ENCODE measurements at regions not wholly inside any gene's neighbourhood (a gene's known extent, or its start where the extent isn't known, plus 50 kb on each side); places are given as distances from the start of the nearest gene placed in this dataset.

DNA sequence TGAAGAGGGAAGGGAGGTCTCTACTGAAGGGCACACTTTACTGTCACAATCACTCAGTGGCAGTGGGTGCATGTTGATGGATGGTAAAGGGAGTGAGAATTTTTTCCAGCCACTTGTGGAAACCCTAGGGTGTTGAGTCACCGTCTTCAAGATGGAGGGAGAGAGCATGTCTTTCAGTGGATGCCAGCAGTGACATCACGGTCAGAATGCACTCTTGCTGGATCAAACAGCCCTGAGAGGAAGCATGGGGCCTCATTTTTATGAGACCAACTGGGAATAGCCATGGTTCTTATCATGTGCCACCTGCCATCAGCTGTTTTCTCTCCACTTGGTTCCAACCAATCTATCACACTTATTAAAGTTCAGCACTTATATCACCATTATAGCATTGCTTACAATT lies 182.5 kb downstream of the KCNRG start:
- no peak for DNase-seq

DNA sequence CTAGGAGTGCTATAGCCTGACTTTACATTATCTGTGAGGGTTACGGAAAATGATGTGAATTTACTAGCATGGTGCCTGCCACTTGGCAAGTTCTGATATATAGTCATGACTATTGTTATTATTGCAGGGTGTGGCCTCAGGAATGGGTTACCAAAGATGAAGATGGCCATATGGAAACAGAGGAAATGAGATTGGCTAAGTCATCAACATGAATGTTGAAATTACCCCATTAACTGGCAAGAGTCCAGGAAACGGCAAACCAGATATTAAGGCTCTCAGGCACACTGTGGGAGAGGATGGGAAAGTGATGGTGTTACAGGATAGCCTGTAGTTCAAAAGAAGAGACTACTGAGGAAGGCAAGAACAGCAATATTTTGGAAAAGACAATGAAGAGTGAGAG lies 183.3 kb downstream of the KCNRG start:
- no peak for DNase-seq

DNA sequence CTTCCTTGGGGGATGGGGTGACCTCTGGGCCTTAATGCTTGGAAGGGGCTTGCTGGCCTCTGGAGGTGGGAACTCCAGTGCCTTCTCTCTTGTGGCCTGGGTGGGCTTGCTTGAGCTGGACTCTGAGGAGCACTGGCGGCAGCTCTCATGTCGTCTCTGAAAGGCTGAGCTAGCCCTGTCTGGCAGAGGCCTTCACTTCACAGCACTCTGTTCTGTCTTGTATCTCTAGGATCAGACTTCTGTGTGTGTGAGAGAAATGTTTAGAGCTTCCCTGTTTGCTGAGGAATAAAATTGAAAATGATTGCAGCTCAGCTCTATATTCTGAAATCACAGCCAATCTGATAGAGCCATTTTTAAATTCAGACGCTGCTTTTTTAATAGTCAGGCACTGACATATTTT lies 185.3 kb downstream of the KCNRG start:
- DNase-seq = no peak

DNA sequence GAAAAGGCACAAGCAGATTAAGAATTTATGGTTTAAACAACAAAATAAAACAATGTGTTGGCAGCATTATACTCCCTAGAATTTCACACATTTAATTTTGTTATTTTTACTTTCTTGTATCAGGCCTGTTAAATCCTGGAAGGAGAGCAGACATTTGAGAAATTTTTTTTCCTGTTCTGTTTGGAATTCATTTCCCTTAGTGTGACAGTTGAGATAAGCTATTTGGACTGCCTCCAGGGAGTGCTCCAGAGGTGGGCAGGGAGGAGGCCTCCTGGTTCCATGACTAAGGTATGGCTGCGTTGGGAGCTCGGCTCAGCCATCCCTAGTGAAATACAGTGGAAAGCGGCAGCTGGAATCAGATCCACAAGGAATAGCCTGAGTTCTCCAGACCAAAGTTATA lies 185.7 kb downstream of the KCNRG start:
- no peak for DNase-seq

DNA sequence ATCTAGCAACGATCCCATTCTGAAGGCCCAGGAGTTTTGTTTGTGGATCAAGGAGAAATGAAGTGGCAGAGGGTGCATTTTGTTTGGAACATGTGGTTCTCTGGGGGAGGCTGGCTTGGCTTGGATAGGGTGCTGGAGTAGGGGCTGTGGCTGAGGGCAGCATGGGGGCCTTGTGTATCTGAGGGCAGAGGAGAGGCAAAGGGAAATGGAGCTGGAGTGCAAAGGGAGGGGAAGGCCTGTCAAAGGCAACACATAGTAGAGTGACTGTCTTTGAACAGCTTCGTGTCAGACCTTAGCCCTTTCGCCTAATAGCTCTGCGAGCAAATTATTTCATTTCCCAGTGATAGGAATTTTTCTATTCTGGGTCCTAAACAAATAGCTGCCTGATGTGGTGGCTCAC lies 187.2 kb downstream of the KCNRG start:
- DNase-seq = no peak

DNA sequence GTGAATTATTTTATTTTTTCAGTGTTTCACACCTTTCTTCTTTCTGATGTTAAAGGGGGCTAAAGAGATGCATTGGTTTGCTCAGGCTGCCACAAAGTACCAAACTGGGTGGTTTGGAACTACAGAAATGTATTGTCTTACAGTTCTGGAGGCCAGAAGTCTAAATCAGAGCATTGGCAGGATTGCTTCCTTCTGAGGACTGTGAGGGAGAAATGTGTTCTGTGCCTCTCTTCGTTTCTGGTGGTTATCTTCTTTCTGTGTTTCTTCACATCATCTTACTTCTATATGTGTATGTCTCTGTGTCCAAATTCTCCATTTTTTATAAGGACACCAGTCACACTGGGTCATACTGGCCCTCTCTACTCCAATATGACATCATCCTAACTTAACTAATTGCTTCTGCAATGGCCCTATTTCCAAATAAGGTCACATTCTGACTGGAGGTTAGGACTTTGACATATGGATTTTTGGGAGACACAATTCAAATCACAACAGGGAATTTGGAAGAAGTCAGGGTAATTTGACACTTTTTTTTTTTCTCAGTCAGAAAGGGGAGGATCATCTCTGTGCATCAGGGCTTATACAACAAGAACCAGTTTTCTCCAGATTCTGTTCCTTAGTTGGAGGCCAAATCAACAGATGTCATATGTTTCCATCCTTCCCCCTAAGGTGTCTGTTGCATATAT lies 188.2 kb downstream of the KCNRG start:
- DNase-seq = no peak

DNA sequence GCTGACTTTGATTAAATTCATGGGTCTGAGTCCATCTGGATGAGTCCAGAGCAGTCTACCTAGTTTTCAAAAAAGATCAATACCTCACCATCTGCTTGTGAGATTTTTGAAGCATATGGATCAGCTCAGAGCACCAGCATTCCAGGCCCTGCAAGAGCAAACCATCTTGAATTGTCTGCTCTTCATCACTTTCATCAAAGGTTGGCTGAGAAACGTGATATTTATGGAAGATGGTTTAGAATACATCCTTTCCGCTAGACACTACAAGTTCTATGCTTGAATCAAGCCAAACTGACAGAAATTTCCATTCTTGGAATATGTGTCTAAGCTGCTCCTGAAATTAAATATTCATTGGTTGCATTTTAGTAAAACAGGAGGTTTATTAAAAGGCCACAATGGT lies 190.3 kb downstream of the KCNRG start:
- DNase-seq = no peak

DNA sequence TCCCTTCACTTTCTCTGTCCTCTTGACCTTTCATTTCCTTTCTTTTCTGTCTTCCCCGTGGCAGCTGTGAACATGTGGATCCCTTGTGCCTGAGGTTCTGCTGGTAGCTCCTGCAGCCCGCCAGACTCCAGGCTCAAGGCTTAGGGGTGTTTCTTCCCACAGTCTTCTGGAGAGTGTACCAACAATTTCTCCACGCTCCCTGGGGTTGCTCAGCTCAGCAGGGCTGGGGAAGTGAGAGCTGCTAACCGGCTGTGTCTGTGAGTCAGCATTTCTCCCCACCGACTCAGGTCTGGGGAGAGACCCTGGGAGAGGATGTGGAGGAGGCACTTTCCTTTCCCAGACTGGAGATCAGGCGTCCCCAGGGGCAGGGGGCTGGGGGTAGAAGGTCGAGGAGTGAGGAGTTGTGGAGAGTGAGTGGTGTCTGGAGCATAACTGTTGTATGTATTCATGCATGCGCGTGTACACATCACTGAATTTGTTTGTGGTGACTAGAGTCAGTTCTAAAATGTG lies 193.6 kb downstream of the KCNRG start:
- peak; percentile 8 to 56 for DNase-seq

DNA sequence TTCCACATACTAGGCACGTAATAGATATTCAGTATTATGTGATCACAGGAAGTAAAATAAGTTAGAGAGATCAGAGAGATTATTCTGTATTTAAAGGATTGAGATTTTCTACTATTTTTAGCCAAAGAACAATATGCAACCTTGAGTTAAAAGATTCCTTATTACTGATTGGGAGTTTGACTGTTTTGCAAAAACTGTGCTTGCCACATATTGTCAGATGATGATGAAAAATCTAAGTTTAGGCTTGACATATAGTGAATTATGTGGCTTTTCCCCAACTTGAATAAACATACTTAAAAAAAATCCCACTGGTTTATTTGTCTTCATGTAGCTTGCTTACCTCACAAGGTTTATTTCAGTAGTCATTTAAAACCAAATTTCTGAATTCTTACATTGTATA lies 194.4 kb downstream of the KCNRG start:
- no peak for DNase-seq

DNA sequence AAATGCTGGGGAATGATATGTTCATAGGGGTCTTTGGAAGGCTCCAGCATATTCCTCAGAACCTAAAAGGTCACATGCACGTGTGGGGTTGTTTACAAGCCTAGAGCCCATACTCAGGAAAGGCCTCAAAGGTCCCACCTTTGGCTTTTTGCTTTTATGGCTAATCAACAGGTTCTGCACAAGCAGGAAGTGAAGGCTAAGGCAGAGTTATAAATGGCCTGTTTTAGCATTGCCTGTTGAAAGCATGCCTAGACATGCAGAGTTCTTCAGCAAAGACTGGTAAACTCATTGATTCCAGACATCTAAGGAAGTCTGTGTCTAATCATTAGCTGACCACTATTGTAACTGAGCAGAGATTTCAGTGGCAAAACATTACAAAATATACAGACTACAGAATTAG lies 198.3 kb downstream of the KCNRG start:
- DNase-seq = no peak

DNA sequence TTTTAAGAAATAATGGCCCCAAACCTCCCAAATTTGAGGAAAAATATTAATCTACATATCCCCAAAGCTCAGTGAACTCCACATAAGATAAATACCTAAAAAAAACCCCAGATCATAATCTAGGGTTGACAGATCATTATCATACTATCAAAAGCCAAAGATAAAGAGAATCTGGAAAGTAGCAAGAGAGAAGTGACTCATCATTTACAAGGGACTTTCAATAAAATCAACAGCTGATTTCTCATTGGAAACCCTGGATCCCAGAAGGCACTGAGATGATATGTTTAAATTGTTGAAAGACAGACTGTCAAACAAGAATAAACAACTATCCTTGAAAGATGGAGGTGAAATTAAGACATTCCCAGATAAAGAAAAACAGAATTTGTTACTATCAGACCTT lies 199.3 kb downstream of the KCNRG start:
- peak in 1 of 2 donors; percentile 19 for DNase-seq

DNA sequence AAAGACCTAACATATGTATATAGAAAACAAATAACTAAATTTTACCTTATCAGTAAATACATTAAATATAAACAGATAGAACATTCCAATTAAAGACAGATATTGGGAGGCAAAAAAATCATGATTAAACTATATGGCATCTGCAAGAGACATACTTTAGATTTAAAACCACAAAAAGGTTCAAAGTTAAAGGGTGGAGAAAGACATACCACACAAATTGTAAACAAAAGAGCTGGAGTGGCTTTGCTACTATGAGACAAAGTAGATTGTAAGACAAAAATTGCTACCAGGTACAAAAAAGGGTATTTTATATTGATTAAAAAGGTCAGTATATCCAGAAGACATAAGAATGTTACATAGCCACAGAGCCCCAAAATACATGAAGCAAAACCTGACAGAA lies 200.2 kb downstream of the KCNRG start:
- no peak for DNase-seq

DNA sequence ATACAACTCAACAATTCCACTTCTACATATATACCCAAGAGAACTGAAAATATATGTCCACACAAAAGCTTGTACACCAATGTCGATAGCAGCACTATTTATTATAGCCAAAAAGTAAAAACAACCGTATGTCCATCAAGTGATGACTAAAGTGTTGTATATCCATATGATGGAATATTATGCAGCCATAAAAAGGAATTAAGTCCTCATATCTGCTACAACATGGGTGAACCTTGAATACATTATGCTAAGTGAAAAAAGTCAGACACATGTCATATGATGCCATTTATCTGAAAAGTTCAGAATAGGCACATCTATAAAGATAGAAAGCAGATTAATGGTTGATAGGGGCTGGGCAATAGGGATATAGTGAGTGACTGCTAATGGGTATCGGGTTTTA lies 204.5 kb downstream of the KCNRG start:
- no peak for DNase-seq

DNA sequence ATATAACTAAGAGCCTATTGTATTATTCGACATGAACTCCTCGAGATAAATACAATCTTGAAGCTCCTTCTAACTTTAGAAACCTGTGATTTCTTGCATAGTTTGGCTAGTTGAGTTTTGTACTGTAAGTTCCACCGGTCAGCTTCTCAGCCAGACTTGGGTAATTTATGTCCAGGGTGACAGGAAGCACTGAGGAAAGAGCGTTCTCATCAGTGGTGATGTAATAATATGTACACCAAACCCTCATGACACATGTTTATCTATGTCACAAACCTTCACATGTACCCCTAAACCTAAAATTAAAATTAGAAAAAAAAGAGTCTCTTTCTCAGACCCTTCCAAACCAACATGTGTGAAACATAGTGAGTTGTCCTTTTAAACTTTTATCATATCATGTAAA lies 205.7 kb downstream of the KCNRG start:
- DNase-seq = peak in 1 of 2 donors; percentile 21

DNA sequence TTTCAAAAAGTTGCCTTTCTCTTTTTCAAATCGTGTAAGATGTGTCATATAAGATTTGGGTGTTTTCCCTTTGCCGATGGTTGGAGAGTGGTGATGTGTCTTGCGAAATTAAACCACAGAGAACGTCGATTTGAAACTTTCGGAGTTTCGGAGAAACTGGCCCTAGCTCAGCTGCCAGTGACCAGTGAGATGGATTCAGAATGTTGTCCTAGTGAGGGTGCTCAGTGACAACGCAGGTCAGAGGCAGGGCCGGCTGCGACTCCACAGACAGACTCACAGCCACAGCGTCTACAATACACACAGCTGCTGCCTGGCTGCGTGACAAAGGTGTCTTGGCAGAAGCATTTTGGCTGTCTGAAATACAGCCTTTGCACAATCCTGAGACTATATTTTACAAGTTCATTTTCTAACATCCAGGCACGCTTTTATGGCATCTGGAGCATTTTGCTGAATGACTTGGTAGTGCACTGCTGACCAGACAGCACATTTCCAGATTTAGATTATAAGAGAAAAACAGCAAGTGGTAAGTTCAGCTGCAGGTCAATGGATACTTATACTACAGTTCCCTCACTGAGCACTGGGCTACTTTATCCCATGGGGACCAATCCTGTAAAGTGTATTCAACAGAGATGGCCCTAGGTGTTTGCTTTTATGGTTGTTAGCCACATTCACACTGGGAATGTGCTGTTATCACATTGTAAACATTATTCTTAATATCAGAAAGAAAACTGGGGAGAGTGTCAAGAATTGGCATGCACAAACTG lies 207.5 kb downstream of the KCNRG start:
- DNase-seq = peak; percentile 49 to 79

DNA sequence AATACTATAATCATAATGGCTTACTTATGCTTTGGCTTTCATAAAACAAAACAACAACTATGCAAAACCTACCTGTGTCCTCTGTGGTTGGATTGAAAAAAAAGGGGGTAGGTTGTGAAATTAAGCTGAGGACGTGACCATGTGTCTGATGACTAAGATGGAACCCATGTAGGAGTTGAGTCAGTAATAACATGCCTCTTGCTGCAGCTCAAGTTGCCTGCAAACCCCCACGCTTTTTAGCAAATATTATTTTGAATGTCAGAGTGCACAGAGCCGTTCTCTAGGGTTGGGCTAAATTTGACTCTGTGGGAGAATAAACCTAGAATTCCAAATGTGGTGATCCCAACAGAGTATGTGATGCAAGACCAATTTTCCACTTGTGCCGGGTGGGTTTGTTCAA lies 209.3 kb downstream of the KCNRG start:
- no peak for DNase-seq

DNA sequence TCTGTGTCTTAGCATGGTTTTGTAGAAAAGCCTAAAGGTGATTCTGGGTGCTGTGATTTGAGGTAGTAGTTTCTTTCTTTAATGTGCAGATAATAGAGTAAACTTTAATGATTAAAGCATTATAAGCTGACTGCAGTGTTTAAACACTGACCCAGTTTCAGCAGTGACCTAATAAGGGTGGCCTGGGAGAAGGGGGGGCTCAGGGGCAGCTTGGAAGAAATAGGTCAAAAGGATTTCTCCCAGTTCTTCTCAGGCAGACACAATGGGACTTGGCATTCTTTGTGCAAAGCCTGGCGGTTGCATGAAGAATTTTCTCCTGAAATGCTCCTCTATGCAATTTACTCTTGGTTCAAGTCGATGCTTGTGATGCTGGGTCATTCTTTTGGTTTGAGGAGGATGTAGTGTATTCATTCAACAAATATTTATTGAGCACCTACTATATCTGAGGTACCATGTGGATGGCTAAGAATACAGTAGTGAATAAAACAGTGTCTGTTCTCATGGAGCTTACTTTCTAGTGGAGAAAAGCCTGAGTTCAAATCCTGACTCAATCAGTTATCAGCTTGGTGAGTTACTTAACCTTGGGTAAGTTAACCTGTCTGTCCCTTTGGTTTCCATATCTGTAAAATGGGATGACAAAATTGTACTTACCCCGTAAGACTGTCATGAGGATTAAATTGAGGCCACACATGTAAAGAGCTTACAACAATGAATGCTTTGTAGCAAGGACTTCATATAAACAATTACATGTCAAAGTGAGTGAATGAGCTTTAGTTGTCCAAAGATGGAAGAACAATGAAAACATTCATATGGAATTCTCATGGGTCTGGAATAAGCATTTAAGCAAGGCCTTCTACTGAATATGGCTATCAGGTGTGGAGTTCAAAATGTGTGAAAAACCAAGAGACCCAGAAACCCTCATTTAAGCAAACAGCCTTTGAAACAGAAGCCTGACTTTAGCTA lies 210.2 kb downstream of the KCNRG start:
- DNase-seq = no peak

DNA sequence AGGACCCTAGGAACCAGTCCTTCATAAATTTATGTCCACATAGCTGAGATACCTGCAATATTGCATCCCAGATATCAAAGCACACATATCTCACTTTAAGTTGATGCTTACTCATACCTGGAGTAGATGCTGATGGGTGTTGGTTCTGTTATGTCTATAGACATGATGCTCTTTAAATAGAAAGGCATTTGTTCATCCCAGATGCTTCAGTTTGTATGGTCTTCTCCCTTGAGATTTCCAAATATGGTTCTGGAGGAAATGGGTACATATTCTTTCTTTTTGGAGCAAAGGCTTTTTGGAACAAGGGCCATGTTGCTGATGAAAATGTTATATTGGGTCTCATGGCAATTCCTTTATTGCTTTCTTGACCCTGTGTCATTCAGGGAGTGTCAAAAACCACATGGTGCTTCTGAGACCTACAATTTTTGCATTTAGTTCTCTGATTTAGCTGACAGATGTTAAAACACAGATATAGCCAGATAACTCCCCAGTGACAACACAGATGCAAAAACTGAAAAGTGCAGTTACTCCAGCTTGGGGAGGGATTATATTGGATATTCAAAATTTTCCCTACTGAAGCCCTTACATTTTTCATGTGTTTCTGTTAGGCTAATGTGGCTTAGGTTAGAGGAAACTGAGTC lies 211.4 kb downstream of the KCNRG start:
- DNase-seq = no peak

DNA sequence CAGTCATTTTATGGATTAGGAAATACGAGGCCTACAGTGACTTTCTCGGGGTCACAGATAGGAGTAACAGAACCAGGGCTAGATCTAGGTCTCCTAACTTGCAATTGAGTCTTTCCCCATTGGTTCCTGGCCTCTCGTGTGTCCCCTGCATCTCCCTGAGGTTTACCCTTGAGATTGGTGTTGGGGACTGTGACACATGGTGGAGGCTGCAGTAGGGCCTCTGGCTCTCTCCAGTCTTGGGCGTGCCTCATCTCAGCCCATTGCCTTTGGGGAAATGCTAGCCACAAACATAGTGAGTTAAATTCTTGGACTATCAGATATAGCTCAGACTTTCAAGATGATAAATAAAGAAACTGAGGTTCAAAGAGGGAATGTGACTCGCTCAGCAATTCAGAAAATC lies 212.1 kb downstream of the KCNRG start:
- no peak for DNase-seq

DNA sequence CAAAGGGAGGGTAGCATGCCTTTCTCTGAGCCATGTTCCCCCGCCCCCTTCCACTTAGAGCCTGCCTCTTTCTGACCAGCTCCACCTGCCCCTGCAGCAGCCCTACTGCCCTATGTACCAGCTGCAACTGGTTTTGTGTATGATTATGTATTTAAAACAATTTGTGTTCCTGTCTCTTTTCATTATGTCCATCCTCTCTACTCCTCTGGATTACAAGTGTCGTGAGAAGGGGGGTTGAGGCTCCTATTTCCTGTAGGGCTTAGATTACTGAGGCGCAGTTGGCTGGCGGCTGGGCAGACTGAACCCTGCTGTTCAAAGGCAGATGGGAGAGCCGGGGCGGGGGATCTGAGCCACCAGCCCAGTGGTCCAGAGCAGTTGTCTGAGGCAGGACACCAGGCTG lies 213.3 kb downstream of the KCNRG start:
- no peak for DNase-seq

DNA sequence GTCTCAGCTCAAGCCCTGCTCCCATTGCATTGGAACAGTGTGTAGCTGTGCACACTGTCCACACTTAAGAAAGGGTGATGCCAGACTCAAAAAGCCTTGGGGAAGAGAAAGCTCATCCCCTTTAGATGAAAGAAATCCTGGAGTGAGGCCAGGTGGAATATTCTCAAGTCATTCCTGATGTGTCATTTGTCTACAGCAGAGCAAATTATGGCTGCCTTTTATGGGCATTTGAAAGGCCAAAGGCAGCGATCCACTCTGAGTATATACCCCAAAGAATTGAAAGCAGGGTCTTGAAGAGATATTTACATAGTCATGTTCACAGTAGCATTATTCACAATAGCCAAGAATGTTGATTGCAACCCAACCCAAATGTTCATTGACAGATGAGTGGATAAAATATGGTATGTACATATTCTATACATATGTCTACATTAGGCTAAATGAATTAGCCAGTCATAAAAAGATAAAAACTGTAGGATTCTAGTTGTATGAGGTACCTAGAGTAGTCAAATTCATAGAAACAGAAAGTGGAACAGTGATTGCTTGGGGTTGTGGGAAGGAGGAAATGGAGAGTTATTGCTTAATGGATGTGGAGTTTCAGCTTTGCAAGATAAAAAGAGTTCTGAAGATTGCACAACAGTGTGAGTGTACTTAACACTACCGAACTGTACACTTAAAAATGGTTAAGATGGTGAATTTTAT lies 214.9 kb downstream of the KCNRG start:
- peak in 1 of 2 donors; percentile 40 for DNase-seq

DNA sequence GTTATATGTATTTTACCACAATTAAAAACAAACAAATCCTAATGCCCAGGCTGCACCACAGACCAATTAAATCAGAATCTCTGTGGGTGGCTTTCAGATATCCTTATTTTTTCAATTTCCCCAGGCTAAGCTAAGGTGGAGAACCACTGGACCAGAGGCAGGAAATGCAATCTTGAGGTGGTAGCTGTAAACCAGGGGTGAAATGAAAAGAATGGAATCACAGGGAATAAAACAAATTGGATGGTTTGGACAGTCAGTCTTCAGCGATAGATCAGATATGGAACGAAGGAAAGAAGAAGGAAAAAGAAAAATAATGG lies 215.4 kb downstream of the KCNRG start:
- no peak for DNase-seq
